ENCODE measurements at regions not wholly inside any gene's neighbourhood (a gene's known extent, or its start where the extent isn't known, plus 50 kb on each side); places are given as distances from the start of the nearest gene placed in this dataset.

GRCh38 chr5:105970919-105971318 lies 1699.8 kb downstream of the EFNA5 start:
- Mint-ChIP-seq H3K4me3 (no peak overlapping the region), H3K27me3 (no peaks in the 10 kb centered on the region), H3K9me3 (peaks cover 12% of the 10 kb centered on the region), H3K27ac (no peak overlapping the region), H3K36me3 (ENCODE audit: low read depth) (no peaks in the 10 kb centered on the region), H3K4me1 (no peaks in the 10 kb centered on the region)
- ATAC-seq (ENCODE audit: low read depth) = no peak
- ChIA-PET POLR2A (no interaction called here), CTCF (no interaction called here)
- intact Hi-C loops (cut with micrococcal nuclease) = no loop called here
- no peak for DNase-seq
- TF ChIP-seq CTCF (IDR thresholded peaks at IDR 0.05) = no peak

- no peaks in the 10 kb centered on the region for H3K27me3 Mint-ChIP-seq
- ChIA-PET CTCF (no interaction called here), POLR2A (no interaction called here)
- no peak overlapping the region for H3K27ac Mint-ChIP-seq
- intact Hi-C loops (cut with micrococcal nuclease) = no loop called here
- peaks cover 12% of the 10 kb centered on the region for H3K9me3 Mint-ChIP-seq
- TF ChIP-seq CTCF (IDR thresholded peaks at IDR 0.05) = no peak
- no peaks in the 10 kb centered on the region for H3K4me1 Mint-ChIP-seq
- H3K36me3 Mint-ChIP-seq (ENCODE audit: low read depth) = no peaks in the 10 kb centered on the region
- DNase-seq (no peak), ATAC-seq (ENCODE audit: low read depth) (no peak)
- no peak overlapping the region for H3K4me3 Mint-ChIP-seq
Observed at GRCh38 chr5:105968981-105969380, 1701.8 kb downstream of the EFNA5 start.

- no peak for ATAC-seq (ENCODE audit: low read depth)
Observed at GRCh38 chr5:105963696-105964255, 1707.0 kb downstream of the EFNA5 start.

GRCh38 chr5:105961572-105961971 lies 1709.2 kb downstream of the EFNA5 start:
- ATAC-seq (ENCODE audit: low read depth) = no peak
- no peak overlapping the region for H3K4me3 Mint-ChIP-seq
- H3K36me3 Mint-ChIP-seq (ENCODE audit: low read depth) = no peaks in the 10 kb centered on the region
- CTCF ChIA-PET = no interaction called here
- H3K4me1 Mint-ChIP-seq = no peaks in the 10 kb centered on the region
- POLR2A ChIA-PET = no interaction called here
- no peak for DNase-seq
- intact Hi-C loops (cut with micrococcal nuclease) = no loop called here
- H3K27me3 Mint-ChIP-seq = no peaks in the 10 kb centered on the region
- H3K27ac Mint-ChIP-seq = no peak overlapping the region
- TF ChIP-seq CTCF (IDR thresholded peaks at IDR 0.05) = no peak
- peaks cover 6% of the 10 kb centered on the region for H3K9me3 Mint-ChIP-seq

More at GRCh38 chr5:105963696-105964255, 1707.0 kb downstream of the EFNA5 start:
- ChIA-PET CTCF (no interaction called here), POLR2A (no interaction called here)
- Mint-ChIP-seq H3K4me3 (no peak overlapping the region), H3K4me1 (no peaks in the 10 kb centered on the region), H3K36me3 (ENCODE audit: low read depth) (no peaks in the 10 kb centered on the region), H3K27ac (no peak overlapping the region), H3K27me3 (no peaks in the 10 kb centered on the region), H3K9me3 (peaks cover 12% of the 10 kb centered on the region)
- TF ChIP-seq CTCF (IDR thresholded peaks at IDR 0.05) = no peak
- intact Hi-C loops (cut with micrococcal nuclease) = no loop called here
- DNase-seq = no peak

- CTCF ChIA-PET = no interaction called here
- POLR2A ChIA-PET = no interaction called here
- no peak for ATAC-seq (ENCODE audit: low read depth)
Observed at GRCh38 chr5:105956456-105957196, 1714.1 kb downstream of the EFNA5 start.

More at GRCh38 chr5:105956456-105957196, 1714.1 kb downstream of the EFNA5 start:
- no peak overlapping the region for H3K4me3 Mint-ChIP-seq
- no peak overlapping the region for H3K27ac Mint-ChIP-seq
- H3K36me3 Mint-ChIP-seq (ENCODE audit: low read depth) = no peaks in the 10 kb centered on the region
- peaks cover 4% of the 10 kb centered on the region for H3K9me3 Mint-ChIP-seq
- no peak for TF ChIP-seq CTCF (IDR thresholded peaks at IDR 0.05)
- H3K27me3 Mint-ChIP-seq = no peaks in the 10 kb centered on the region
- intact Hi-C loops (cut with micrococcal nuclease) = no loop called here
- no peak for DNase-seq
- H3K4me1 Mint-ChIP-seq = no peaks in the 10 kb centered on the region

Data from activated B cell treated with CpG ODN at 0.5 μM for 24 hours (primary cell).